GM23338 (cell line): ENCODE measurements at regions not wholly inside any gene's neighbourhood (a gene's known extent, or its start where the extent isn't known, plus 50 kb on each side); places are given as distances from the start of the nearest gene placed in this dataset.

Experiments used
- ATAC-seq: fragments of 200-7000 bp; cut with Tn5 transposase; 3 replicates; pipeline ENCODE4 v1.9.1; 2020
- DNase-seq: peaks from one replicate; pipeline ENCODE4 v3.0.0-alpha.2; 2015; ENCODE audit warnings: low spot score
- H2AFZ ChIP-seq: fragments of 200-600 bp; sonication (generic); 2 replicates; pipeline ENCODE4 v1.8.0; 2016; ENCODE audit warnings: antibody characterized with exemption, mild to moderate bottlenecking, moderate library complexity
- H3F3A ChIP-seq: fragments of 200-600 bp; sonication (generic); replicated peaks from 2 replicates; pipeline ENCODE4 v1.8.0; 2017; ENCODE audit warnings: antibody characterized with exemption, mixed run types, low read depth
- H3K27ac ChIP-seq: fragments of 200-600 bp; sonication (generic); 2 replicates; pipeline ENCODE4 v1.6.1; 2016; ENCODE audit warnings: low read depth
- H3K27me3 ChIP-seq: fragments of 200-600 bp; sonication (generic); 2 replicates; pipeline ENCODE4 v1.8.0; 2016; ENCODE audit warnings: mild to moderate bottlenecking, mixed run types, moderate library complexity; ENCODE audit not compliant: insufficient read depth
- H3K36me3 ChIP-seq: fragments of 200-600 bp; sonication (generic); 2 replicates; pipeline ENCODE4 v1.8.0; 2016; ENCODE audit warnings: mild to moderate bottlenecking; ENCODE audit not compliant: insufficient read depth
- H3K4me1 ChIP-seq: fragments of 200-600 bp; sonication (generic); 2 replicates; pipeline ENCODE4 v1.8.0; 2016; ENCODE audit warnings: mild to moderate bottlenecking, moderate library complexity; ENCODE audit not compliant: insufficient read depth
- H3K4me2 ChIP-seq: fragments of 200-600 bp; sonication (generic); 2 replicates; pipeline ENCODE4 v1.7.1; 2017; ENCODE audit warnings: mixed run types
- H3K4me3 ChIP-seq: fragments of 200-600 bp; sonication (generic); 2 replicates; pipeline ENCODE4 v1.6.1; 2016; ENCODE audit warnings: mixed run types
- H3K79me2 ChIP-seq: fragments of 200-600 bp; sonication (generic); replicated peaks from 2 replicates; pipeline ENCODE4 v1.8.0; 2017; ENCODE audit warnings: mild to moderate bottlenecking; ENCODE audit not compliant: insufficient read depth
- H3K9me2 ChIP-seq: fragments of 200-600 bp; sonication (generic); 2 replicates; pipeline ENCODE4 v1.8.0; 2017; ENCODE audit not compliant: insufficient read depth
- H4K20me1 ChIP-seq: fragments of 200-600 bp; sonication (generic); replicated peaks from 2 replicates; pipeline ENCODE4 v1.8.0; 2017; ENCODE audit warnings: mild to moderate bottlenecking; ENCODE audit not compliant: insufficient read depth
- H3K27ac Mint-ChIP-seq: 2 replicates; pipeline ENCODE4 v1.8.0; 2020; ENCODE audit warnings: inconsistent platforms, mild to moderate bottlenecking, moderate library complexity, mixed read lengths
- H3K27me3 Mint-ChIP-seq: 3 replicates; pipeline ENCODE4 v1.8.0; 2022; ENCODE audit warnings: low read depth, mild to moderate bottlenecking, moderate library complexity, mixed read lengths, inconsistent platforms; ENCODE audit not compliant: insufficient read depth, poor library complexity
- H3K36me3 Mint-ChIP-seq: 3 replicates; pipeline ENCODE4 v1.8.0; 2021; ENCODE audit warnings: low read depth, mild to moderate bottlenecking, inconsistent platforms, moderate library complexity, mixed read lengths
- H3K4me1 Mint-ChIP-seq: 3 replicates; pipeline ENCODE4 v1.8.0; 2020; ENCODE audit warnings: mild to moderate bottlenecking, inconsistent platforms, mixed read lengths
- H3K4me3 Mint-ChIP-seq: 3 replicates; pipeline ENCODE4 v1.8.0; 2021; ENCODE audit warnings: moderate library complexity, mild to moderate bottlenecking, inconsistent platforms, mixed read lengths
- H3K9me3 Mint-ChIP-seq: 3 replicates; pipeline ENCODE4 v1.8.0; 2020; ENCODE audit warnings: moderate library complexity, mild to moderate bottlenecking, inconsistent platforms, mixed read lengths
- CREB1 ChIP-seq: fragments of 250-450 bp; sonication (Bioruptor Pico); IDR thresholded peaks from 2 replicates; pipeline ENCODE4 v1.5.0; 2020; ENCODE audit warnings: low read depth, mild to moderate bottlenecking, moderate library complexity
- ETS1 ChIP-seq: IDR thresholded peaks from 2 replicates; pipeline ENCODE4 v1.6.1; 2016; ENCODE audit warnings: antibody characterized with exemption
- EZH2 ChIP-seq: fragments of 200-600 bp; sonication (generic); IDR thresholded peaks from one replicate; pipeline ENCODE4 v1.8.0; 2017; ENCODE audit warnings: antibody characterized with exemption, mild to moderate bottlenecking, low read depth; ENCODE audit not compliant: unreplicated experiment
- EZH2phosphoT487 ChIP-seq: fragments of 200-600 bp; sonication (generic); IDR thresholded peaks from one replicate; pipeline ENCODE4 v1.8.1; 2018; ENCODE audit warnings: antibody characterized with exemption; ENCODE audit not compliant: unreplicated experiment
- JUNB ChIP-seq: IDR thresholded peaks from one replicate; pipeline ENCODE4 v1.6.1; 2016; ENCODE audit warnings: antibody characterized with exemption; ENCODE audit not compliant: unreplicated experiment
- NANOG ChIP-seq: IDR thresholded peaks from 2 replicates; pipeline ENCODE4 v1.6.1; 2016; ENCODE audit warnings: antibody characterized with exemption, borderline replicate concordance
- POLR2AphosphoS5 ChIP-seq: IDR thresholded peaks from 2 replicates; pipeline ENCODE4 v1.6.1; 2016; ENCODE audit warnings: antibody characterized with exemption, low read depth
- STAT1 ChIP-seq: IDR thresholded peaks from one replicate; pipeline ENCODE4 v1.6.1; 2016; ENCODE audit warnings: antibody characterized with exemption; ENCODE audit not compliant: unreplicated experiment
- ZNF331 ChIP-seq: fragments of 250-450 bp; sonication (Bioruptor Pico); IDR thresholded peaks from 2 replicates; pipeline ENCODE4 v1.5.0; 2020; ENCODE audit warnings: low read depth, mild to moderate bottlenecking, moderate library complexity
- ZNF462 ChIP-seq: fragments of 250-450 bp; sonication (Bioruptor Pico); IDR thresholded peaks from 2 replicates; pipeline ENCODE4 v1.5.0; 2020; ENCODE audit warnings: mild to moderate bottlenecking, moderate library complexity
- TF ChIP-seq, protein P1 (sequence below), 2 experiments: fragments of 200-600 bp in 1 of 2; sonication (generic) in 1 of 2; conservative IDR thresholded peaks; 2 replicates each; pipeline versions ENCODE4 v1.5.1 to v1.6.1; 2016 to 2017; ENCODE audit warnings: antibody characterized with exemption in 2 of 2, low read depth in 2 of 2, mild to moderate bottlenecking in 2 of 2, moderate library complexity in 1 of 2

DNA sequence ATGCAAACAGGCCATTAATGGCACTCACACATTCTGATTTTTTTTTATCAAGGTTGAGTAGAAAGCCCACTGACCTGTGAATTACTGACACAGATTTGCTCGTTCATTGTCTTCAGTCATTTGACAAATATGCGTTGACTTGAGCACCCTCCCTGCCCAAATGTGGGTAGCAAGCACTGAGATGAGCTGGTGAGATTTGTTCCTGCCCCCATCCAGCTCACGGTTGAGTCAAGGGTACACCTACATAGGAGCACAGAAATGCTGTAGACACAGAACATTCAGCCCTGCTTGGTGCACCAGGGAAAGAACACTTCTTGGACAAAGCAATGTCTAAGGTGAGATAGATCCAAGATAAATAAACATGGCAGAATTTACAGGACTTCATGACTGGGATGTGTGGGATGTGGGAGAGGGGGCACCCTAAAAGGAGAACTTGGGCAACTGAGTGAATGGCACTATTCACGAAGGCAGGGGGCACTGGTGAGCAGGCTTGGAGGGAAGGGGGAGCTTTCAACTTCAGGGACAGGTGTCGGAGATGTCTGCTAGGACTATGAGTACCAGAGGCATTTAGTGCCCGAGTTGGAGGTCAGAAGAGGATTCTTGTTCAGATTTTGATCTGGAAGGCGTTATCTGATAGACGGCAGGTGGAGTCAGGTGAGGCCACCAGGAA is 213.4 kb downstream of the VRK1 start:
- Histone ChIP-seq H3K27me3 (no peaks in the 10 kb centered on the region), H2AFZ (no peak overlapping the region), H3K27ac (no peak overlapping the region), H3K79me2 (no peaks in the 10 kb centered on the region), H3F3A (no peaks in the 10 kb centered on the region), H4K20me1 (no peaks in the 10 kb centered on the region), H3K4me2 (no peak overlapping the region), H3K4me3 (no peak overlapping the region), H3K36me3 (no peaks in the 10 kb centered on the region), H3K4me1 (no peaks in the 10 kb centered on the region), H3K9me2 (no peaks in the 10 kb centered on the region)
- no peak overlapping the region for H3K27ac Mint-ChIP-seq
- TF ChIP-seq ETS1: no peak
- no peak for TF ChIP-seq CREB1 (CRISPR knock-in tag)
- TF ChIP-seq EZH2: no peak
- TF ChIP-seq, protein P1, sequence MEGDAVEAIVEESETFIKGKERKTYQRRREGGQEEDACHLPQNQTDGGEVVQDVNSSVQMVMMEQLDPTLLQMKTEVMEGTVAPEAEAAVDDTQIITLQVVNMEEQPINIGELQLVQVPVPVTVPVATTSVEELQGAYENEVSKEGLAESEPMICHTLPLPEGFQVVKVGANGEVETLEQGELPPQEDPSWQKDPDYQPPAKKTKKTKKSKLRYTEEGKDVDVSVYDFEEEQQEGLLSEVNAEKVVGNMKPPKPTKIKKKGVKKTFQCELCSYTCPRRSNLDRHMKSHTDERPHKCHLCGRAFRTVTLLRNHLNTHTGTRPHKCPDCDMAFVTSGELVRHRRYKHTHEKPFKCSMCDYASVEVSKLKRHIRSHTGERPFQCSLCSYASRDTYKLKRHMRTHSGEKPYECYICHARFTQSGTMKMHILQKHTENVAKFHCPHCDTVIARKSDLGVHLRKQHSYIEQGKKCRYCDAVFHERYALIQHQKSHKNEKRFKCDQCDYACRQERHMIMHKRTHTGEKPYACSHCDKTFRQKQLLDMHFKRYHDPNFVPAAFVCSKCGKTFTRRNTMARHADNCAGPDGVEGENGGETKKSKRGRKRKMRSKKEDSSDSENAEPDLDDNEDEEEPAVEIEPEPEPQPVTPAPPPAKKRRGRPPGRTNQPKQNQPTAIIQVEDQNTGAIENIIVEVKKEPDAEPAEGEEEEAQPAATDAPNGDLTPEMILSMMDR (conservative IDR thresholded peaks at IDR 0.05; ENCODE audit: low read depth in 2 of 2): peak; percentile 67 to 91
- no peak for TF ChIP-seq STAT1
- no peak for TF ChIP-seq NANOG
- TF ChIP-seq ZNF331: no peak
- no peaks in the 10 kb centered on the region for H3K27me3 Mint-ChIP-seq
- ATAC-seq (peak; percentile 83), DNase-seq (peak; percentile 67)
- 0 out of 3 replicates have a peak, but pooled peaks cover 2% of the 10 kb centered on the region for H3K4me1 Mint-ChIP-seq
- H3K4me3 Mint-ChIP-seq: no peak overlapping the region
- peaks cover 13% of the 10 kb centered on the region for H3K9me3 Mint-ChIP-seq
- peaks cover 6% of the 10 kb centered on the region; the same call in 2 of the 3 replicates for H3K36me3 Mint-ChIP-seq

- H3K27me3 Mint-ChIP-seq: no peaks in the 10 kb centered on the region
- no peaks in the 10 kb centered on the region for H3K27me3 ChIP-seq
- DNase-seq (no peak), ATAC-seq (no peak)
- H3K4me1 ChIP-seq: no peaks in the 10 kb centered on the region
- no peaks in the 10 kb centered on the region for H3K79me2 ChIP-seq
- no peaks in the 10 kb centered on the region for H4K20me1 ChIP-seq
- H3K9me3 Mint-ChIP-seq: no peaks in the 10 kb centered on the region
- 0 out of 3 replicates have a peak, but pooled peaks cover 2% of the 10 kb centered on the region for H3K4me1 Mint-ChIP-seq
- no peaks in the 10 kb centered on the region for H3K9me2 ChIP-seq
- H3K27ac Mint-ChIP-seq: no peak overlapping the region
- H3F3A ChIP-seq: no peaks in the 10 kb centered on the region
- no peak overlapping the region for H3K4me3 ChIP-seq
- H3K4me2 ChIP-seq: no peak overlapping the region
- H3K36me3 Mint-ChIP-seq: peaks cover 3% of the 10 kb centered on the region; the same call in 1 of the 3 replicates
- no peak overlapping the region for H2AFZ ChIP-seq
- H3K27ac ChIP-seq: no peak overlapping the region
- no peaks in the 10 kb centered on the region for H3K36me3 ChIP-seq
- H3K4me3 Mint-ChIP-seq: no peak overlapping the region
- no peak for TF ChIP-seq JUNB
- no peak for TF ChIP-seq ZNF462 (CRISPR knock-in tag)
- no peak for TF ChIP-seq EZH2phosphoT487
- TF ChIP-seq ZNF331: no peak
- no peak for TF ChIP-seq CREB1 (CRISPR knock-in tag)
- no peak for TF ChIP-seq POLR2AphosphoS5
Measured at GRCh38 chr14:97013878-97014277, 216.7 kb downstream of the VRK1 start.
